ENCODE measurements at regions not wholly inside any gene's neighbourhood (a gene's known extent, or its start where the extent isn't known, plus 50 kb on each side); places are given as distances from the start of the nearest gene placed in this dataset.

GRCh38 chr2:150020937-150021673 is 433.5 kb upstream of the MMADHC start:
- Histone ChIP-seq H2AFZ (ENCODE audit: low read length, unreplicated experiment) (no peak overlapping the region), H3K27me3 (ENCODE audit: insufficient read depth, low read length) (no peaks in the 10 kb centered on the region), H3K4me3 (ENCODE audit: low read depth, low read length) (no peak overlapping the region), H3K4me1 (ENCODE audit: control insufficient read depth, insufficient read depth, low read length, unreplicated experiment) (no peaks in the 10 kb centered on the region), H3K36me3 (ENCODE audit: insufficient read depth, low read length) (no peaks in the 10 kb centered on the region), H3K27ac (ENCODE audit: low read depth, low read length) (no peak overlapping the region), H3K79me2 (ENCODE audit: control insufficient read depth, insufficient read depth, low read length, unreplicated experiment) (no peaks in the 10 kb centered on the region)

- Histone ChIP-seq H3K27ac (ENCODE audit: low read depth, low read length) (no peak overlapping the region), H3K36me3 (ENCODE audit: insufficient read depth, low read length) (no peaks in the 10 kb centered on the region), H3K4me3 (ENCODE audit: low read depth, low read length) (no peak overlapping the region), H3K4me1 (ENCODE audit: control insufficient read depth, insufficient read depth, low read length, unreplicated experiment) (no peaks in the 10 kb centered on the region), H2AFZ (ENCODE audit: low read length, unreplicated experiment) (no peak overlapping the region), H3K79me2 (ENCODE audit: control insufficient read depth, insufficient read depth, low read length, unreplicated experiment) (no peaks in the 10 kb centered on the region), H3K27me3 (ENCODE audit: insufficient read depth, low read length) (no peaks in the 10 kb centered on the region)
Observed at GRCh38 chr2:150020221-150020620, 432.6 kb upstream of the MMADHC start.

- Histone ChIP-seq H3K4me1 (ENCODE audit: control insufficient read depth, insufficient read depth, low read length, unreplicated experiment) (no peaks in the 10 kb centered on the region), H3K27me3 (ENCODE audit: insufficient read depth, low read length) (no peaks in the 10 kb centered on the region), H3K36me3 (ENCODE audit: insufficient read depth, low read length) (no peaks in the 10 kb centered on the region), H3K4me3 (ENCODE audit: low read depth, low read length) (no peak overlapping the region), H2AFZ (ENCODE audit: low read length, unreplicated experiment) (no peak overlapping the region), H3K79me2 (ENCODE audit: control insufficient read depth, insufficient read depth, low read length, unreplicated experiment) (no peaks in the 10 kb centered on the region), H3K27ac (ENCODE audit: low read depth, low read length) (no peak overlapping the region)
Observed at GRCh38 chr2:150019063-150019462, 431.5 kb upstream of the MMADHC start.

- Histone ChIP-seq H3K36me3 (ENCODE audit: insufficient read depth, low read length) (no peaks in the 10 kb centered on the region), H3K4me3 (ENCODE audit: low read depth, low read length) (no peak overlapping the region), H3K4me1 (ENCODE audit: control insufficient read depth, insufficient read depth, low read length, unreplicated experiment) (peaks cover 4% of the 10 kb centered on the region), H3K27ac (ENCODE audit: low read depth, low read length) (no peak overlapping the region), H3K27me3 (ENCODE audit: insufficient read depth, low read length) (no peaks in the 10 kb centered on the region), H2AFZ (ENCODE audit: low read length, unreplicated experiment) (no peak overlapping the region), H3K79me2 (ENCODE audit: control insufficient read depth, insufficient read depth, low read length, unreplicated experiment) (no peaks in the 10 kb centered on the region)
Observed at GRCh38 chr2:150012986-150013385, 425.4 kb upstream of the MMADHC start.

GRCh38 chr2:150011161-150011730 is 423.7 kb upstream of the MMADHC start:
- H3K79me2 ChIP-seq (ENCODE audit: control insufficient read depth, insufficient read depth, low read length, unreplicated experiment) = no peaks in the 10 kb centered on the region

GRCh38 chr2:150008901-150009300 is 421.3 kb upstream of the MMADHC start:
- no peak overlapping the region for H3K4me3 ChIP-seq (ENCODE audit: low read depth, low read length)
- no peak overlapping the region for H3K27ac ChIP-seq (ENCODE audit: low read depth, low read length)
- no peaks in the 10 kb centered on the region for H3K36me3 ChIP-seq (ENCODE audit: insufficient read depth, low read length)
- H3K27me3 ChIP-seq (ENCODE audit: insufficient read depth, low read length) = no peaks in the 10 kb centered on the region
- no peaks in the 10 kb centered on the region for H3K79me2 ChIP-seq (ENCODE audit: control insufficient read depth, insufficient read depth, low read length, unreplicated experiment)
- no peak overlapping the region for H2AFZ ChIP-seq (ENCODE audit: low read length, unreplicated experiment)
- H3K4me1 ChIP-seq (ENCODE audit: control insufficient read depth, insufficient read depth, low read length, unreplicated experiment) = peaks cover 4% of the 10 kb centered on the region

More at GRCh38 chr2:150011161-150011730, 423.7 kb upstream of the MMADHC start:
- Histone ChIP-seq H2AFZ (ENCODE audit: low read length, unreplicated experiment) (no peak overlapping the region), H3K27ac (ENCODE audit: low read depth, low read length) (no peak overlapping the region), H3K36me3 (ENCODE audit: insufficient read depth, low read length) (no peaks in the 10 kb centered on the region), H3K27me3 (ENCODE audit: insufficient read depth, low read length) (no peaks in the 10 kb centered on the region), H3K4me3 (ENCODE audit: low read depth, low read length) (no peak overlapping the region), H3K4me1 (ENCODE audit: control insufficient read depth, insufficient read depth, low read length, unreplicated experiment) (peaks cover 4% of the 10 kb centered on the region)

- Histone ChIP-seq H3K36me3 (ENCODE audit: insufficient read depth, low read length) (no peaks in the 10 kb centered on the region), H2AFZ (ENCODE audit: low read length, unreplicated experiment) (no peak overlapping the region), H3K27ac (ENCODE audit: low read depth, low read length) (no peak overlapping the region), H3K4me3 (ENCODE audit: low read depth, low read length) (no peak overlapping the region), H3K4me1 (ENCODE audit: control insufficient read depth, insufficient read depth, low read length, unreplicated experiment) (peaks cover 4% of the 10 kb centered on the region), H3K27me3 (ENCODE audit: insufficient read depth, low read length) (no peaks in the 10 kb centered on the region), H3K79me2 (ENCODE audit: control insufficient read depth, insufficient read depth, low read length, unreplicated experiment) (no peaks in the 10 kb centered on the region)
Observed at GRCh38 chr2:150007815-150008430, 420.3 kb upstream of the MMADHC start.

GRCh38 chr2:150006591-150006990 is 419.0 kb upstream of the MMADHC start:
- Histone ChIP-seq H3K4me3 (ENCODE audit: low read depth, low read length) (no peak overlapping the region), H3K27ac (ENCODE audit: low read depth, low read length) (no peak overlapping the region), H3K36me3 (ENCODE audit: insufficient read depth, low read length) (no peaks in the 10 kb centered on the region), H3K79me2 (ENCODE audit: control insufficient read depth, insufficient read depth, low read length, unreplicated experiment) (no peaks in the 10 kb centered on the region), H3K4me1 (ENCODE audit: control insufficient read depth, insufficient read depth, low read length, unreplicated experiment) (peaks cover 4% of the 10 kb centered on the region), H3K27me3 (ENCODE audit: insufficient read depth, low read length) (no peaks in the 10 kb centered on the region), H2AFZ (ENCODE audit: low read length, unreplicated experiment) (no peak overlapping the region)

- H3K4me3 ChIP-seq (ENCODE audit: low read depth, low read length) = no peak overlapping the region
- H3K79me2 ChIP-seq (ENCODE audit: control insufficient read depth, insufficient read depth, low read length, unreplicated experiment) = no peaks in the 10 kb centered on the region
- peaks cover 2% of the 10 kb centered on the region for H3K4me1 ChIP-seq (ENCODE audit: control insufficient read depth, insufficient read depth, low read length, unreplicated experiment)
- no peaks in the 10 kb centered on the region for H3K36me3 ChIP-seq (ENCODE audit: insufficient read depth, low read length)
- no peak overlapping the region for H3K27ac ChIP-seq (ENCODE audit: low read depth, low read length)
- no peaks in the 10 kb centered on the region for H3K27me3 ChIP-seq (ENCODE audit: insufficient read depth, low read length)
- H2AFZ ChIP-seq (ENCODE audit: low read length, unreplicated experiment) = no peak overlapping the region
Observed at GRCh38 chr2:150003544-150003943, 416.0 kb upstream of the MMADHC start.

- Histone ChIP-seq H3K79me2 (ENCODE audit: control insufficient read depth, insufficient read depth, low read length, unreplicated experiment) (no peaks in the 10 kb centered on the region), H2AFZ (ENCODE audit: low read length, unreplicated experiment) (no peak overlapping the region), H3K27ac (ENCODE audit: low read depth, low read length) (no peak overlapping the region), H3K4me3 (ENCODE audit: low read depth, low read length) (no peak overlapping the region), H3K27me3 (ENCODE audit: insufficient read depth, low read length) (no peaks in the 10 kb centered on the region), H3K4me1 (ENCODE audit: control insufficient read depth, insufficient read depth, low read length, unreplicated experiment) (no peaks in the 10 kb centered on the region), H3K36me3 (ENCODE audit: insufficient read depth, low read length) (no peaks in the 10 kb centered on the region)
Observed at GRCh38 chr2:150001788-150002187, 414.2 kb upstream of the MMADHC start.

GRCh38 chr2:149996901-149997300 is 409.3 kb upstream of the MMADHC start:
- H3K79me2 ChIP-seq (ENCODE audit: control insufficient read depth, insufficient read depth, low read length, unreplicated experiment) = no peaks in the 10 kb centered on the region
- H3K27ac ChIP-seq (ENCODE audit: low read depth, low read length) = no peak overlapping the region
- no peak overlapping the region for H3K4me3 ChIP-seq (ENCODE audit: low read depth, low read length)
- H3K4me1 ChIP-seq (ENCODE audit: control insufficient read depth, insufficient read depth, low read length, unreplicated experiment) = peaks cover 22% of the 10 kb centered on the region
- no peaks in the 10 kb centered on the region for H3K36me3 ChIP-seq (ENCODE audit: insufficient read depth, low read length)
- no peaks in the 10 kb centered on the region for H3K27me3 ChIP-seq (ENCODE audit: insufficient read depth, low read length)
- no peak overlapping the region for H2AFZ ChIP-seq (ENCODE audit: low read length, unreplicated experiment)

Data from ACC112 (cell line).